ENCODE measurements at regions not wholly inside any gene's neighbourhood (a gene's known extent, or its start where the extent isn't known, plus 50 kb on each side); places are given as distances from the start of the nearest gene placed in this dataset.
"Not testable (repeated sequence)": the region's sequence is repeated elsewhere in the genome, so short reads cannot be mapped to it uniquely, and the experiment has no call there.

- H3K4me3 ChIP-seq (ENCODE audit: low read depth, low read length): not testable (repeated sequence)
Observed at GRCh38 chrX:67213686-67214085, 330.1 kb upstream of the AR start.

- TF ChIP-seq CTCF (IDR thresholded peaks at IDR 0.05; ENCODE audit: borderline replicate concordance, insufficient read depth, low read depth, low read length): no peak
- no peak overlapping the region for H3K4me3 ChIP-seq (ENCODE audit: low read depth, low read length)
Observed at GRCh38 chrX:67207912-67208311, 335.9 kb upstream of the AR start.

- no peak for TF ChIP-seq CTCF (IDR thresholded peaks at IDR 0.05; ENCODE audit: borderline replicate concordance, insufficient read depth, low read depth, low read length)
- H3K4me3 ChIP-seq (ENCODE audit: low read depth, low read length): no peak overlapping the region
Observed at GRCh38 chrX:67159437-67159836, 384.4 kb upstream of the AR start.

- no peak for TF ChIP-seq CTCF (IDR thresholded peaks at IDR 0.05; ENCODE audit: borderline replicate concordance, insufficient read depth, low read depth, low read length)
- H3K4me3 ChIP-seq (ENCODE audit: low read depth, low read length): no peak overlapping the region
Observed at GRCh38 chrX:67114635-67115034, 429.2 kb upstream of the AR start.

- no peak overlapping the region for H3K4me3 ChIP-seq (ENCODE audit: low read depth, low read length)
- no peak for TF ChIP-seq CTCF (IDR thresholded peaks at IDR 0.05; ENCODE audit: borderline replicate concordance, insufficient read depth, low read depth, low read length)
Observed at GRCh38 chrX:67105758-67106116, 438.1 kb upstream of the AR start.

- TF ChIP-seq CTCF (IDR thresholded peaks at IDR 0.05; ENCODE audit: borderline replicate concordance, insufficient read depth, low read depth, low read length): no peak
- H3K4me3 ChIP-seq (ENCODE audit: low read depth, low read length): no peak overlapping the region
Observed at GRCh38 chrX:67104982-67105757, 438.7 kb upstream of the AR start.

- H3K4me3 ChIP-seq (ENCODE audit: low read depth, low read length): no peak overlapping the region
- TF ChIP-seq CTCF (IDR thresholded peaks at IDR 0.05; ENCODE audit: borderline replicate concordance, insufficient read depth, low read depth, low read length): no peak
Observed at GRCh38 chrX:67100031-67100884, 443.6 kb upstream of the AR start.
